Endothelial cell of umbilical vein (primary cell): ENCODE measurements at regions not wholly inside any gene's neighbourhood (a gene's known extent, or its start where the extent isn't known, plus 50 kb on each side); places are given as distances from the start of the nearest gene placed in this dataset.

Experiments used
- BruUV-seq: library from RNA; stranded (reverse); fragments of 400-500 nt; replicated peaks from 2 replicates; lab custom pipeline; 2021; lab: Mats Ljungman, UMichigan
- CTCF ChIA-PET: fragments of 300-600, 350-600 bp; sonication (Branson Sonifier 250); formaldehyde crosslinking; loops from one replicate; lab custom pipeline; 2021; ENCODE audit warnings: antibody characterized with exemption, inconsistent platforms; lab: Charles Lee
- POLR2A ChIA-PET: fragments of 300-600, 350-600 bp; sonication (Branson Sonifier 250); formaldehyde crosslinking; loops from one replicate; lab custom pipeline; 2021; ENCODE audit warnings: antibody characterized with exemption, inconsistent platforms; lab: Charles Lee
- DNase-seq: peaks from one replicate; pipeline ENCODE4 v3.0.0-alpha.2; 2011; ENCODE audit warnings: low read depth, low spot score
- FAIRE-seq: peaks from 2 replicates; lab custom pipeline; 2011; peaks lifted over from hg19 to GRCh38; lab: Jason Lieb, UNC
- H2AFZ ChIP-seq: 2 replicates; pipeline ENCODE4 v1.6.0; 2012; ENCODE audit warnings: low read depth, low read length, control low read depth, inconsistent platforms
- H3K27ac ChIP-seq: 2 replicates; pipeline ENCODE4 v1.5.1; 2011; ENCODE audit warnings: low read depth, mild to moderate bottlenecking, control low read depth, low read length, moderate library complexity; ENCODE audit not compliant: insufficient read depth
- H3K27me3 ChIP-seq, 2 experiments: 2 replicates each; pipeline versions ENCODE4 v1.6.0 to v1.6.1; 2011; ENCODE audit warnings: low read length in 2 of 2, mixed read lengths in 1 of 2; ENCODE audit not compliant: control insufficient read depth in 2 of 2, insufficient read depth in 2 of 2
- H3K36me3 ChIP-seq, 2 experiments: 2 replicates in 1 of 2; 3 replicates in 1 of 2; pipeline ENCODE4 v1.5.1; 2011; ENCODE audit warnings: low read length in 2 of 2, mild to moderate bottlenecking in 1 of 2, moderate library complexity in 1 of 2; ENCODE audit not compliant: control insufficient read depth in 2 of 2, insufficient read depth in 2 of 2; ENCODE audit errors: extremely low read depth in 1 of 2
- H3K4me1 ChIP-seq: 3 replicates; pipeline ENCODE4 v1.5.1; 2011; ENCODE audit warnings: mild to moderate bottlenecking, low read length; ENCODE audit not compliant: control insufficient read depth, insufficient read depth; ENCODE audit errors: extremely low read depth
- H3K4me2 ChIP-seq: 2 replicates; pipeline ENCODE4 v1.6.1; 2011; ENCODE audit warnings: low read length, control low read depth, mixed read lengths; ENCODE audit not compliant: insufficient read depth
- H3K4me3 ChIP-seq, 3 experiments: fragments of 200-600 bp in 1 of 3; sonication (generic), shearing (Covaris generic) in 1 of 3; replicated peaks in 1 of 3; 2 replicates each; pipeline ENCODE4 v1.5.1; 2011 to 2016; ENCODE audit warnings: control low read depth in 3 of 3, low read length in 3 of 3, mild to moderate bottlenecking in 2 of 3, inconsistent platforms in 1 of 3, low read depth in 1 of 3, moderate library complexity in 1 of 3; ENCODE audit not compliant: insufficient read depth in 1 of 3
- H3K79me2 ChIP-seq: 2 replicates; pipeline ENCODE4 v1.6.0; 2012; ENCODE audit warnings: low read length, inconsistent platforms; ENCODE audit not compliant: control insufficient read depth, insufficient read depth
- H3K9ac ChIP-seq: replicated peaks from 2 replicates; pipeline ENCODE3; 2011; ENCODE audit warnings: low read length, control low read depth; ENCODE audit not compliant: insufficient read depth; ENCODE audit errors: extremely low read depth
- H3K9me1 ChIP-seq: replicated peaks from 3 replicates; pipeline ENCODE4 v1.6.0; 2011; ENCODE audit warnings: mild to moderate bottlenecking, low read length; ENCODE audit not compliant: control insufficient read depth, insufficient read depth; ENCODE audit errors: extremely low read depth
- H3K9me3 ChIP-seq: replicated peaks from 2 replicates; pipeline ENCODE4 v1.5.1; 2012; ENCODE audit warnings: low read length, inconsistent platforms; ENCODE audit not compliant: control insufficient read depth, insufficient read depth
- H4K20me1 ChIP-seq: replicated peaks from 2 replicates; pipeline ENCODE3; 2011; ENCODE audit warnings: mild to moderate bottlenecking, low read length; ENCODE audit not compliant: control insufficient read depth, insufficient read depth; ENCODE audit errors: extremely low read depth
- EZH2 ChIP-seq: IDR thresholded peaks from 2 replicates; pipeline ENCODE4 v1.6.1; 2012; ENCODE audit warnings: borderline replicate concordance, low read depth, mild to moderate bottlenecking, moderate library complexity, low read length, inconsistent platforms; ENCODE audit not compliant: severe bottlenecking
- FOS ChIP-seq: IDR thresholded peaks from 2 replicates; pipeline ENCODE4 v1.6.1; 2011; ENCODE audit warnings: mild to moderate bottlenecking, low read length, moderate library complexity, borderline replicate concordance; ENCODE audit not compliant: insufficient read depth
- GATA2 ChIP-seq: IDR thresholded peaks from 2 replicates; pipeline ENCODE4 v1.7.0; 2011; ENCODE audit warnings: low read depth, mild to moderate bottlenecking, moderate library complexity, mixed read lengths, low read length; ENCODE audit not compliant: insufficient read length, insufficient read depth
- JUN ChIP-seq: IDR thresholded peaks from 2 replicates; pipeline ENCODE4 v1.6.1; 2011; ENCODE audit warnings: borderline replicate concordance, low read depth; ENCODE audit not compliant: insufficient read length, insufficient read depth
- MYC ChIP-seq: IDR thresholded peaks from one replicate; pipeline ENCODE4 v1.6.1; 2011; ENCODE audit warnings: mild to moderate bottlenecking, low read depth, low read length
- POLR2A ChIP-seq: IDR thresholded peaks from 2 replicates; pipeline ENCODE4 v1.6.1; 2012; ENCODE audit warnings: low read depth, mild to moderate bottlenecking, control low read depth, low read length
- POLR2AphosphoS5 ChIP-seq: IDR thresholded peaks from 2 replicates; pipeline ENCODE4 v1.6.1; 2012; ENCODE audit warnings: low read depth, mild to moderate bottlenecking, control low read depth, low read length, moderate library complexity; ENCODE audit not compliant: insufficient read depth
- dilution Hi-C: fragments of 300-500 bp; cut with MboI; formaldehyde crosslinking; loops from one replicate; pipeline ENCODE4 v1.15.0; 2019; ENCODE audit warnings: low sequenced_read_pairs; ENCODE audit not compliant: extremely low pct_ligation_motif_present
- intact Hi-C: fragments of 100-400 bp; cut with micrococcal nuclease; formaldehyde crosslinking; loops from one replicate; pipeline ENCODE4 v1.10.0; 2022
- TF ChIP-seq, protein P1 (sequence below): IDR thresholded peaks from 2 replicates; pipeline ENCODE4 v1.6.1; 2011; ENCODE audit not compliant: insufficient read depth, insufficient read length
- TF ChIP-seq, protein P2 (sequence below), 2 donors: IDR thresholded peaks; 1 replicate in 1 of 2; 2 replicates in 1 of 2; pipeline ENCODE4 v1.5.1; 2011; ENCODE audit warnings: low read length in 2 of 2, mild to moderate bottlenecking in 2 of 2, moderate library complexity in 2 of 2, control low read depth in 1 of 2, inconsistent platforms in 1 of 2, low read depth in 1 of 2; ENCODE audit not compliant: insufficient read depth in 1 of 2; ENCODE audit errors: extremely low read depth in 1 of 2

DNA sequence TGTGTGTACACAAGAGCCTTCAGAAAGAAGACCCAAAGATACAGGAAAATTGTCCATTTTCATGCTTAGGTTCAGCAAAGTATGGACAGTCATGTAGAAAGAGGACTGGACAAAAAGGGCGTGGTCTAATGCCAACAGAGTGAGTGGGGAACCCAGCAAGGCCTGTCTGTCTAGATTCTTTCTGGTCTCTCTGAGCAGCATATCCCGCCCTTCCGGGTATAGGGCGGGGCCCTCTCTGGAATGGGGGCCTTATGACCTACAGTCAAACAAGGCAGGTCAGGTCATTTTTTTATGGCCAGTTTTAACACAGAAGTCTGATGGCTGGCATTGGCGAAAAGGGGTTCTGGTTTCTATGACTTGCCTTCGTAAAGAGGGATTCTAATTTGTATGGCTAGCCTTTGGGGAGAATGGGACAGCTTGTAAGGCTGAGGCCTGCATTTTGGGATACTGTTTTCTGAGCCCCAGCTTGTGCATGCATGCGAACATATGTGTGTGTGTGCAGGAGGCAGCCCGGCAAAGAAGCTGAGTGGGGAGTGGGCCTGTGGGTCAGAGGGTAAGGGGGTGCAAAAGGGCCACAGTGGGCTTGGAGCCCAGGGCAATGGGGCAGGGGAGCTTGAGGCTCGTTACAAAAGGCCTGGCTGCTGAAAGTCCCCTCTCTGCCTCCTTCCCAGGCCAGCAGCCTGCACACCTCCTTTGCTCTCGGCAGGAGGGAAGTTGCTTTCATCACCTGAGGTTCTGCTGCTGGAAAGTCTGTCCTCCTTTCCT, 130.5 kb upstream of the B3GAT1 start:
- H3K4me1 ChIP-seq, result no peaks in the 10 kb centered on the region
- no peaks in the 10 kb centered on the region for H3K79me2 ChIP-seq
- H3K36me3 ChIP-seq, result no peaks in the 10 kb centered on the region
- no peak overlapping the region for H3K4me3 ChIP-seq
- H3K27me3 ChIP-seq, result no peaks in the 10 kb centered on the region
- H2AFZ ChIP-seq, result no peak overlapping the region
- H3K27ac ChIP-seq, result no peak overlapping the region
- intact Hi-C loops, result no loop called here
- FAIRE-seq, result no peak
- H4K20me1 ChIP-seq, result no peaks in the 10 kb centered on the region
- no peak for DNase-seq
- ChIA-PET CTCF (no interaction called here), POLR2A (no interaction called here)
- H3K9ac ChIP-seq, result no peak overlapping the region
- no peaks in the 10 kb centered on the region for H3K9me1 ChIP-seq
- peaks cover 3% of the 10 kb centered on the region for H3K9me3 ChIP-seq
- dilution Hi-C loops, result no loop called here
- TF ChIP-seq POLR2A (no peak), EZH2 (no peak), MYC (no peak), GATA2 (no peak), JUN (no peak), FOS (no peak), POLR2AphosphoS5 (no peak)
- TF ChIP-seq, protein P1, sequence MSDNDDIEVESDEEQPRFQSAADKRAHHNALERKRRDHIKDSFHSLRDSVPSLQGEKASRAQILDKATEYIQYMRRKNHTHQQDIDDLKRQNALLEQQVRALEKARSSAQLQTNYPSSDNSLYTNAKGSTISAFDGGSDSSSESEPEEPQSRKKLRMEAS, result no peak
- TF ChIP-seq, protein P2, sequence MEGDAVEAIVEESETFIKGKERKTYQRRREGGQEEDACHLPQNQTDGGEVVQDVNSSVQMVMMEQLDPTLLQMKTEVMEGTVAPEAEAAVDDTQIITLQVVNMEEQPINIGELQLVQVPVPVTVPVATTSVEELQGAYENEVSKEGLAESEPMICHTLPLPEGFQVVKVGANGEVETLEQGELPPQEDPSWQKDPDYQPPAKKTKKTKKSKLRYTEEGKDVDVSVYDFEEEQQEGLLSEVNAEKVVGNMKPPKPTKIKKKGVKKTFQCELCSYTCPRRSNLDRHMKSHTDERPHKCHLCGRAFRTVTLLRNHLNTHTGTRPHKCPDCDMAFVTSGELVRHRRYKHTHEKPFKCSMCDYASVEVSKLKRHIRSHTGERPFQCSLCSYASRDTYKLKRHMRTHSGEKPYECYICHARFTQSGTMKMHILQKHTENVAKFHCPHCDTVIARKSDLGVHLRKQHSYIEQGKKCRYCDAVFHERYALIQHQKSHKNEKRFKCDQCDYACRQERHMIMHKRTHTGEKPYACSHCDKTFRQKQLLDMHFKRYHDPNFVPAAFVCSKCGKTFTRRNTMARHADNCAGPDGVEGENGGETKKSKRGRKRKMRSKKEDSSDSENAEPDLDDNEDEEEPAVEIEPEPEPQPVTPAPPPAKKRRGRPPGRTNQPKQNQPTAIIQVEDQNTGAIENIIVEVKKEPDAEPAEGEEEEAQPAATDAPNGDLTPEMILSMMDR (IDR thresholded peaks at IDR 0.05; ENCODE audit: extremely low read depth in 1 of 2, insufficient read depth in 1 of 2, low read depth in 1 of 2, low read length in 2 of 2), result no peak
- no TSS peak for BruUV-seq
- H3K4me2 ChIP-seq, result no peak overlapping the region
